ENCODE measurements at regions not wholly inside any gene's neighbourhood (a gene's known extent, or its start where the extent isn't known, plus 50 kb on each side); places are given as distances from the start of the nearest gene placed in this dataset.

GRCh38 chr1:199815947-199816346 lies 211.6 kb upstream of the NR5A2 start:
- no peak for TF ChIP-seq ZNF565 (CRISPR knock-in tag; conservative IDR thresholded peaks at IDR 0.05; ENCODE audit: low read depth)
- no peak for TF ChIP-seq ISL1 (CRISPR knock-in tag; IDR thresholded peaks at IDR 0.05)
- no peak for TF ChIP-seq OSR1 (CRISPR knock-in tag; IDR thresholded peaks at IDR 0.05)
- no peak for TF ChIP-seq TSHZ2 (CRISPR knock-in tag; IDR thresholded peaks at IDR 0.05)
